ENCODE measurements at regions not wholly inside any gene's neighbourhood (a gene's known extent, or its start where the extent isn't known, plus 50 kb on each side); places are given as distances from the start of the nearest gene placed in this dataset.

DNA sequence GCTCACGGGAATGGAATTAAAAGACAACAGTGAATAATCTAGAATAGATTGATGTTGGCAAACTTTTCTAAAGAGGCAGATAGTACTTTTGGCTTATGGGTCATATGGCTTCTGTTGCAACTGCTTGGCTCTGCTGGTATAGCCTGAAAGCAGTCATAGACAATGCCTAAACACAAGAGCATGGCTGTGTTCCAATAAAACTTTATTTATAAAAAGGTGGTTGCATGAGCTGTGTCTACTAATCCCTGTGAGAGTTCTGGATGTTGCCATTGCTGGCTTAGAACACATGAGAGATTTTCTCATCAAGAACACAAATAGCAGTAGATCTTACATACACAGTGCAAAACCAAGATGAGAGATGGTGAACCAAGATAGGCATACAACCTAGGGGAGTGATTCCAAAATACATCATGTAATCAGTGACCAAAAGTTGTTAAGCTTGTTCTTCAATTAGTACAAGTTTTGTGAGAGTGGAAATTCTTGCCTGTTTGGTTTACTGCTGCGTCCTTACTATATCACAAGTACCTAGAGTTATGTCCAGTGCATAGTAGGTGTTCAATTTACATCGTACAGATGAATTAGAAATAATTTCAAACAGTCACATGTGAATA, 380.0 kb downstream of the METTL4 start:
- Mint-ChIP-seq H3K9me3 (peaks cover 2% of the 10 kb centered on the region), H3K4me3 (no peak overlapping the region), H3K36me3 (ENCODE audit: low read depth) (no peaks in the 10 kb centered on the region), H3K4me1 (no peaks in the 10 kb centered on the region), H3K27me3 (no peaks in the 10 kb centered on the region), H3K27ac (no peak overlapping the region)
- DNase-seq, result no peak
- ChIA-PET CTCF (no interaction called here), POLR2A (no interaction called here)

DNA sequence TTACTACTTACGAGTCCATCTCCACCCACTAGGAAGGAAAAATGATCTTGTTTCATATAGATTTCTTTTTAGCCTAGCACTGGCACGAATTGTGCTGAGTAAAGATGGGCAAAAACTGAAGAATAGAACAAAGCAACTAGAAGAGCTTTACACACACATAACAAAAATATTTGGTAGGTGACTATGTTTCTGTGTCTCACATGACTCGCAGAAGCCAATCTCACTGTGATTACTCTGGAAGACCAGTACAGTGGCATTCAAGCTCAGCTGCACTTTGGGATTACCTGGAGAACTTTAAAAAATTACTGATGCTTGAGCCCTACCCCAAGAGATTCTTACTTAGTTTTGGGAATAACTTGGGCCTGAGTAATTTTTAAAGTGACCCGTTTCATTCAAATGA, 378.7 kb downstream of the METTL4 start:
- no peak for DNase-seq
- H3K4me3 Mint-ChIP-seq, result no peak overlapping the region
- H3K27ac Mint-ChIP-seq, result no peak overlapping the region
- no peaks in the 10 kb centered on the region for H3K4me1 Mint-ChIP-seq
- peaks cover 2% of the 10 kb centered on the region for H3K9me3 Mint-ChIP-seq
- H3K36me3 Mint-ChIP-seq (ENCODE audit: low read depth), result no peaks in the 10 kb centered on the region
- ChIA-PET POLR2A (no interaction called here), CTCF (interaction anchor here (0.6 kb wide), 1 partner anchor 606 kb away, joined by 3 read pairs; no protein-coding TSS in a partner anchor)
- H3K27me3 Mint-ChIP-seq, result no peaks in the 10 kb centered on the region

DNA sequence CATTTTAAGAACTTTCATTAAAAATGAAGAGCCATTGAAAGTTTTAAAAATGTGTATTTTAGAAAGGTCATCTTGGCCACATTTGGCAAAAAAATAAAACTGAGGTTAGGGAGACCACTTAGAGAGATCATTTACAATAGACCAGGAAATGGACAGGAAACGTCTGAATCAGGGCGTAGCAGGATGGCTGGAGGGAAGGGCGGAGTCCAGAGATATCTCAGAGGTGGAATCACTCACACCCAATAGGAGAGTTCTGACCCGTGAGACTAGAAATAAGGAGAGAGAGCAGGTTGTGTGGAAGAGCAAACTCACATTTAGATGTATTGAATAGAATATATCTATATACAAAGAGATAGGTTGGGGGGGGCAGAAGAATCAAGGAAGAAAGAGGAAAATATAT, 373.4 kb downstream of the METTL4 start:
- Mint-ChIP-seq H3K27me3 (no peaks in the 10 kb centered on the region), H3K36me3 (ENCODE audit: low read depth) (no peaks in the 10 kb centered on the region), H3K4me1 (no peaks in the 10 kb centered on the region), H3K27ac (no peak overlapping the region), H3K4me3 (no peak overlapping the region), H3K9me3 (peaks cover 2% of the 10 kb centered on the region)
- DNase-seq, result no peak
- POLR2A ChIA-PET, result no interaction called here
- CTCF ChIA-PET, result no interaction called here

DNA sequence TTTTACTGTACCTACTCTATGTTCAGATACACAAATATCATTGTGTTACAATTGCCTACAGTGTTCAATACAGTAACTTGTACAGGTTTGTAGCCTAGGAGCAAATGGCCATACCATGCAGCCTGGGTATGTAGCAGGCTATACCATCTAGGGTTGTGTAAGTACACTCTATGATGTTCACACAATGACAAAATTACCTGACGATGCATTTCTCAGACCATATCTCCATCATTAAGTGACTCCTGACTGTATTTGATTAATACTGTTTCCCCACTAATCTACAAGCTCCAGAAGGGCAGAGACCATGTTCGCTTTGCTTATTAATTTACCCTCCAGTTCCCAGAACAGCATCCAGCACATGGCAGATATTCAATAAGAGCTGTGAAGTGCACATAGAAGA, 372.2 kb downstream of the METTL4 start:
- DNase-seq, result no peak
- ChIA-PET POLR2A (no interaction called here), CTCF (no interaction called here)
- no peak overlapping the region for H3K27ac Mint-ChIP-seq
- no peaks in the 10 kb centered on the region for H3K4me1 Mint-ChIP-seq
- H3K4me3 Mint-ChIP-seq, result no peak overlapping the region
- H3K9me3 Mint-ChIP-seq, result no peaks in the 10 kb centered on the region
- no peaks in the 10 kb centered on the region for H3K27me3 Mint-ChIP-seq
- H3K36me3 Mint-ChIP-seq (ENCODE audit: low read depth), result no peaks in the 10 kb centered on the region

DNA sequence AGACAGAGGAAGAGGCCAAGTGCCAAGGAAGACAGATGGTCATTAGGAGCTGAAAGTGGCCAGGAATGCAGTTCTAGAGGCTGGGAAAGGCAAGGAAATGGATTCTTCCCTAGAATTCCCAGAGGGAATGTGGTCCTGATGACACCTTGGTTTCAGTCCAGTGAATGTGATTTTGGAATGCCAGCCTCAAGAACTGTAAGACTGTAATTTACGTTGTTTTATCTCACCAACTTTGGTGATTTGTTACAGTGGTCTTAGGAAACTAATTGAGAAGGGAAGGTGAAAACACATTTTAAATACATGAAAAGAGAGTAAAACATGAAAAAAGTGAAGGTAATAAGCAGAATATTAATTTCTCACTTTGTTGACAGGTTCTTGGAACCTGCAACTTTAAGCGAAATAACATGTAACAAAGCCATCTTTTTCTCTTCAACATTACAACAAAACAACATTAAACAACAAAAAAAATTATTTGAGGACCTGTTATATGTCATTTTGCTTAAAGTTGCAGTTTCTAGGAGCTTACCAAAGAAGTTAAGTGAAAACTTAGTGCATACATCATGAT, 370.2 kb downstream of the METTL4 start:
- Mint-ChIP-seq H3K4me3 (no peak overlapping the region), H3K9me3 (no peaks in the 10 kb centered on the region), H3K4me1 (no peaks in the 10 kb centered on the region), H3K36me3 (ENCODE audit: low read depth) (no peaks in the 10 kb centered on the region), H3K27ac (no peak overlapping the region), H3K27me3 (no peaks in the 10 kb centered on the region)
- no peak for DNase-seq
- CTCF ChIA-PET, result no interaction called here
- POLR2A ChIA-PET, result no interaction called here

DNA sequence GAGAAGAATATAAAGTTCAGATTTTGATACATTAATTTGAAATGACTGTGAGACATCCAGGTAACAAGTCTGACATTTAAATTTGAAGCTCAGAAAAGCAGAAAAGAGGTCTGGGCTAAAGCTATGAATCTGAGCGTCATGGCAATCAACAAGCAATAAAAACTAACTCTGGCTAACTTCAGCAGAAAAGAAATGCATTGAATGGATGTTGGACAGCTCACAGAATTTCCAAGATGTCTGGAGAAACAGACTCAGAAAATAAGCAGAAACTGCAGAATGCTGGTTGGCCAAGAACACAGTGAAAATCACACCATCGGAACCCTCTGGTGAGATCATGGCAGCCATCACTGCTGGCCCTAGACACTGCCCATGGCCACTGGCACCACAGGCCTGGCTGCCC, 366.6 kb downstream of the METTL4 start:
- Mint-ChIP-seq H3K36me3 (ENCODE audit: low read depth) (no peaks in the 10 kb centered on the region), H3K27ac (no peak overlapping the region), H3K4me1 (no peaks in the 10 kb centered on the region), H3K27me3 (no peaks in the 10 kb centered on the region), H3K4me3 (no peak overlapping the region), H3K9me3 (no peaks in the 10 kb centered on the region)
- ChIA-PET POLR2A (no interaction called here), CTCF (interaction anchor here (0.5 kb wide), 1 partner anchor 1016 kb away, joined by 4 read pairs; no protein-coding TSS in a partner anchor)
- no peak for DNase-seq

DNA sequence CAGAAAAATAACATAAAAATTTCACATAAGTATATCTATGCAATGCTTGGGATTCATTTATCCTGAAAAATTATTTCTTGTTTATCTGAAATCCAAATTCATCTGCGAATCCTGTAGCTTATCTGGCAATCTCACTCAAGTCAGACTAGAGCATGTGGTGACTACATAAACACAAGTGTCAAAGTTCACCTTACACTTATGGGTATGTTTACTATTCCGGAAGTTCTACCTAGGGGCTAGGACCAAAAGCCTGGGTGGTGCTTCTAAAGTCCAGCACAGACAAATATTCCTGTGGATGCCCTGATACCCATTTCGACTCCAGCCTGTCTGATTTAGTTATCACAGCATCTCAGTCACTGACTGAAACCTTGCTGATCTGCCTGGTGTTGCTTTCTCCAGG, 364.0 kb downstream of the METTL4 start:
- no peak for DNase-seq
- Mint-ChIP-seq H3K27ac (no peak overlapping the region), H3K36me3 (ENCODE audit: low read depth) (no peaks in the 10 kb centered on the region), H3K4me1 (no peaks in the 10 kb centered on the region), H3K9me3 (no peaks in the 10 kb centered on the region), H3K27me3 (no peaks in the 10 kb centered on the region), H3K4me3 (no peak overlapping the region)
- ChIA-PET POLR2A (no interaction called here), CTCF (no interaction called here)

DNA sequence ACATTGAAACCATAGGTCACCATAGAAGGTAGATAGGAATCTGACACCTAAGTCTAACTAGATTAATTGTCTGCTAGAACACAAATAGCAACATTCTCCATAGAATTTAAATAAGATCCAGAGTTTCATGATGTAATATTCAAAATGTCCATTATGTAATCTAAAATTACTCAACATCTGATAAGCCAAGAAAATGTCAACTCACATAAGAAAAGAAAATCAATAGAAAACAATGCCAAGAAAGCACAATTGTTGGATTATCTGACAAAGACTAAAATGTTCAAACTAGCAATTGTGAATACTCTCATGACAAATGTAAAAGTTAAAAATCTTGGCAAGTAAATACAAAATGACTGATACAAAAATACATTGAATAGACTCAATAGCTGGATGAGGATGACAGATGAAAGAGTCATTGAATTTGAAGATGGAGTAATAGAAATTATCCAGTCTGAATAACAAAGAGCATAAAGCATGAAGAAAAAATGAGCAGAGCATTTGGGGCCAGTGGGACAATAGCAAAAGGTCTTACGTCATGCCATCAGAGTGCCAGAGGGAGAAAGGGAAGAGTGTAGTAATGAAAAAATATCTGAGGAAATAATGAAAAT, 358.6 kb downstream of the METTL4 start:
- POLR2A ChIA-PET, result no interaction called here
- no peak for DNase-seq
- H3K27ac Mint-ChIP-seq, result no peak overlapping the region
- CTCF ChIA-PET, result no interaction called here
- H3K36me3 Mint-ChIP-seq (ENCODE audit: low read depth), result no peaks in the 10 kb centered on the region
- no peaks in the 10 kb centered on the region for H3K9me3 Mint-ChIP-seq
- no peak overlapping the region for H3K4me3 Mint-ChIP-seq
- peaks cover 2% of the 10 kb centered on the region for H3K27me3 Mint-ChIP-seq
- no peaks in the 10 kb centered on the region for H3K4me1 Mint-ChIP-seq

DNA sequence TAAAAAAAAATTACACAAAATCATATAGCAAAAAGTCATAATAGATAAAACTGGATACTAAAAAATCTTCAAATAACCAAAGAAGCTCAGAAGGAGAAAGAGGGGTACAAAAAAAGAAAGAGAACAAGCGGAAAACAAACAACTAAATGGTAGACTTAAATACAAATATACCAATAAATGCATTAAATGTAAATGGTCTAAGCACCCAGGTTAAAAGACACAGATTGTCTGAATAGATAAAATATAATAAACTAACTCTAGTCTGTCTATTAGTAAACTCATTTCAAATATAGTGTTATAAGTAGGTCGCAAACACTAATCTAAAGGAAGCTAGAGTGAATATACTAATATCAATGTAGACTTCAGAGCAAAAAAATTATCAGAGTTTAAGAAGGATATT, 357.4 kb downstream of the METTL4 start:
- H3K4me3 Mint-ChIP-seq, result no peak overlapping the region
- CTCF ChIA-PET, result no interaction called here

DNA sequence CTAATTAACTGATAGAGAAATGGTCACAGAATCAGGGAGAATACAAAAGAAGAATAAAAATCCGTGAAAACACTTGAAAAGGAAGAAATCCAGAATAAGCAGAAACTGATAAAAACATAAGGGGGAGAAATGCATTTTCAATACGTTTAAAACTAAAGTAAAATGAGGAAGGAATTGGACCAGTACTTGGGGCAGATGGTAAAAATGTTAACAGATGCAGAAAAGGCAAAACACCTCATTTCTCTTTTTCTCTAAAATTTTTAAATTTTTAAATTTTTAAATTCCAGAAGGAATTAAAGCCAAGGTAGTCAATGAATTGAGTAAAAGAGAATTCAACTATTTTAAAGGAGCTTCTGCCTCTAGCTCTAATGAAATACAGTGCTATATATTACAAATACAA, 353.9 kb downstream of the METTL4 start:
- Mint-ChIP-seq H3K27me3 (peaks cover 2% of the 10 kb centered on the region), H3K36me3 (ENCODE audit: low read depth) (no peaks in the 10 kb centered on the region), H3K9me3 (no peaks in the 10 kb centered on the region), H3K4me1 (no peaks in the 10 kb centered on the region), H3K27ac (no peak overlapping the region), H3K4me3 (no peak overlapping the region)
- POLR2A ChIA-PET, result no interaction called here
- CTCF ChIA-PET, result no interaction called here
- no peak for DNase-seq

More for the DNA sequence above, 357.4 kb downstream of the METTL4 start:
- no peaks in the 10 kb centered on the region for H3K9me3 Mint-ChIP-seq
- POLR2A ChIA-PET, result no interaction called here
- no peaks in the 10 kb centered on the region for H3K4me1 Mint-ChIP-seq
- H3K27me3 Mint-ChIP-seq, result peaks cover 2% of the 10 kb centered on the region
- DNase-seq, result no peak
- no peaks in the 10 kb centered on the region for H3K36me3 Mint-ChIP-seq (ENCODE audit: low read depth)
- H3K27ac Mint-ChIP-seq, result no peak overlapping the region

DNA sequence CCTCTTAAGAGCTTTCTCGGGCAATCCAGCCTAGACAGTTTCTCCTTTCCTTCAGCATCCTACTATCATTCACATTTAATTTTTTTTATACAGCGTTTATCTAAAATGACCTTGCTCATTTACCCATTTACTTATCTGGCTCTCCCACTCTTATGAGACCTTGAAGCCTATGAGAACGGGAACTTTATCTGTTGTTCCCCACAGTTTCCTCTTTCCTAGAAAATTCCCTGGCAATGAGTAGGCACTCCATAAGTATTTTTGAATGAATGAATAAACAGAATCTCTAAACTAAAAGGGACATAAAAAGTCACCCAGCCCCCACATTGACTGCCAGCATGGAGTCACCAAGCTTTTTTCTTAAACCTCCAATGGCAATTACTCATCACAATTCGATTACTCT, 353.2 kb downstream of the METTL4 start:
- no peak overlapping the region for H3K27ac Mint-ChIP-seq
- POLR2A ChIA-PET, result no interaction called here
- H3K4me3 Mint-ChIP-seq, result no peak overlapping the region
- no peaks in the 10 kb centered on the region for H3K9me3 Mint-ChIP-seq
- no peaks in the 10 kb centered on the region for H3K4me1 Mint-ChIP-seq
- H3K27me3 Mint-ChIP-seq, result peaks cover 2% of the 10 kb centered on the region
- CTCF ChIA-PET, result no interaction called here
- no peak for DNase-seq
- no peaks in the 10 kb centered on the region for H3K36me3 Mint-ChIP-seq (ENCODE audit: low read depth)

DNA sequence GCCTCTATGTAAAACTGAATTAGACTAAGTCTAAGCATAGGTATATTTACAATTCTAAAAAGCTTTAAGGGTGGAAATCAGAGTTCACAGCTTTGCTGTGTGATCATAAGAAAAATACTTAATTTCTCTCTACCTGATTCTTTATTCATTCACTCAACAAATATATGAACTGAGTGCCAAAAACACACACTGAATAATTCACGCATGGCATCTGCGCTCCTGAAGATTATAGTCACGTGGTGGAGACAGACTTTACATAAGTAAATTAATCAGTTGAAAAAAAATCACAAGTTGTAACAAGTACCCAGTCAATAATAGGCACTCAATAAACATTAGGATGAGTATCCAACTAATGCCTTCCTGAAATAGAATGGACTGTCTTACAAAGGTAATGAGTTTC, 351.6 kb downstream of the METTL4 start:
- ChIA-PET CTCF (no interaction called here), POLR2A (no interaction called here)
- no peaks in the 10 kb centered on the region for H3K9me3 Mint-ChIP-seq
- no peak for DNase-seq
- no peak overlapping the region for H3K27ac Mint-ChIP-seq
- no peak overlapping the region for H3K4me3 Mint-ChIP-seq
- H3K27me3 Mint-ChIP-seq, result peaks cover 2% of the 10 kb centered on the region
- H3K4me1 Mint-ChIP-seq, result no peaks in the 10 kb centered on the region
- H3K36me3 Mint-ChIP-seq (ENCODE audit: low read depth), result no peaks in the 10 kb centered on the region

DNA sequence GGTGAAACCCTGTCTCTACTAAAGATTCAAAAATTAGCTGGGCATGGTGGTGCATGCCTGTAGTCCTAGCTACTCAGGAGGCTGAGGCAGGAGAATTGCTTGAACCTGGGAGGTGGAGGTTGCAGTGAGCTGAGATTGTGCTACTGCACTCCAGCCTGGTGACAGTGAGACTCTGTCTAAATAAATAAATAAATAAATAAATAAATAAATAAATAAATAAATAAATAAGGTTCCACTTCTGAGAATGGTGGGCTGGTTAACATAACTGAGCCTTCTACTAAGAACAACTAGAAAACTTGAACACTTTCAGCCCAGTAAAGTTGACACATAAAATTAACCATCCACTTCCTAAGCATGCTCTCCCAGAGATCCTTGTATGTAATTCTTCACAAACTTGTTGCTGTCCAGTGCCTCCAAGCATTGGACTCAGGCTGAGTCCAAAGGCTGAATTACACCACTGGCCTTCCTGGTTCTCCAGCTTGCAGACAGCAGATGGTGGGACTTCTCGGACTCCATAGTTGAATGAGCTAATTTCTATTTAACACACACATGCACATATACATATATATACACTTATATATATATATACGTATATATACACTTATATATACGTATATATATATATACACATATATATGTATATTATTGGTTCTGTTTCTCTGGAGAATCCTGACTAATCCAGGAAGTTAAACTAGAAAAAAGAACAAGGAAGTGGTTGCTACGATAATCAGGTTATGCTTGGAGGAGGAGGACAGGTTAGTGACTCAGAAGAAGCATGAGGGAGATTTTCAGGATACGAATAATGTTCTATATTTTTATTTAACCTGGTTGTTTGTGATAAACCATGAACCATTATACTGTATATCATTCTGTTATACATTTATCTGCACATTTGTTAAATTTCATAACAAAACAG, 348.8 kb downstream of the METTL4 start:
- Mint-ChIP-seq H3K36me3 (ENCODE audit: low read depth) (no peaks in the 10 kb centered on the region), H3K4me3 (no peak overlapping the region), H3K9me3 (no peaks in the 10 kb centered on the region), H3K4me1 (no peaks in the 10 kb centered on the region), H3K27ac (no peak overlapping the region), H3K27me3 (no peaks in the 10 kb centered on the region)
- ChIA-PET CTCF (no interaction called here), POLR2A (no interaction called here)
- DNase-seq, result no peak
